NOMO-1 treated with dmso at 0.1 percent for 144 hours (cell line): ENCODE measurements at regions not wholly inside any gene's neighbourhood (a gene's known extent, or its start where the extent isn't known, plus 50 kb on each side); places are given as distances from the start of the nearest gene placed in this dataset.
"Not testable (repeated sequence)": the region's sequence is repeated elsewhere in the genome, so short reads cannot be mapped to it uniquely, and the experiment has no call there.

Source experiments
- DNase-seq: peaks from one replicate; lab custom pipeline; 2025; ENCODE audit not compliant: unreplicated experiment; lab: John Stamatoyannopoulos, UW

- peak; percentile 62 for DNase-seq
Observed at GRCh38 chr10:47165168-47165710, 134.8 kb upstream of the GDF10 start.

DNA sequence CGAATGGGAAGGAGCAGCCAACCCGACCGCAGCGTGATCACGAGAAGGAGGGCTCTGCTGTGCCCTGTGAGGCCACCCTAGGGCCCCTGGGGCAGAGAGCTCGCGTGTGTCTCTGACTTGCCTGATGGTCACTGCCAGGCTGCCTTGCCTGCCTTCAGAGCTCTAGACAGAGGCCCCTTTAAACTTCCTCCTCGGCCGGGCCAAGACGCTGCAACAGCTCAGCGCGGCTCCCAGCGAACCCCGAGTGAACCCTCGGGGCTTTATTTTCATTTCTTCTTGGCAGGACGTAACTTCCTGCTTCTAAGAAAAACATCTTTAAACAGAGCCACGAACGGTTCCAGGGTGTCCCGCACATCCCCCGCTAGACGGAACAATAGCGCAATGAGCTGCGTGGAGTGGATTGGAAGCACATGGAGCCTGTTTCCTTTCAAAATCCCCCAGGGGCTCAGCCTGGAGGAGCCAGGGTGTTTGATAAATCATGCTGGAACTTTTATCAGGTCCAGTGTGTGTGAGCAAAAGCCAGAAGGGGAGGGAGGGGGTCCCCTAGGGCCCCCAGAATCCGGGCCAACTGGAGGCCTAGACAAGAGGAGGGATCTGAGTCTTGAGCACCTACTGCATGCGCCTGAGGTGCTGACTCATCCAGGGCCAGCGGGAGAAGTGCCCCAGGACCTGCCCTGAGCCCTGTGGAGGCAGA lies 134.1 kb upstream of the GDF10 start:
- DNase-seq, result peak; percentile 85

GRCh38 chr10:47166405-47166777 lies 133.6 kb upstream of the GDF10 start:
- DNase-seq, result no peak

DNA sequence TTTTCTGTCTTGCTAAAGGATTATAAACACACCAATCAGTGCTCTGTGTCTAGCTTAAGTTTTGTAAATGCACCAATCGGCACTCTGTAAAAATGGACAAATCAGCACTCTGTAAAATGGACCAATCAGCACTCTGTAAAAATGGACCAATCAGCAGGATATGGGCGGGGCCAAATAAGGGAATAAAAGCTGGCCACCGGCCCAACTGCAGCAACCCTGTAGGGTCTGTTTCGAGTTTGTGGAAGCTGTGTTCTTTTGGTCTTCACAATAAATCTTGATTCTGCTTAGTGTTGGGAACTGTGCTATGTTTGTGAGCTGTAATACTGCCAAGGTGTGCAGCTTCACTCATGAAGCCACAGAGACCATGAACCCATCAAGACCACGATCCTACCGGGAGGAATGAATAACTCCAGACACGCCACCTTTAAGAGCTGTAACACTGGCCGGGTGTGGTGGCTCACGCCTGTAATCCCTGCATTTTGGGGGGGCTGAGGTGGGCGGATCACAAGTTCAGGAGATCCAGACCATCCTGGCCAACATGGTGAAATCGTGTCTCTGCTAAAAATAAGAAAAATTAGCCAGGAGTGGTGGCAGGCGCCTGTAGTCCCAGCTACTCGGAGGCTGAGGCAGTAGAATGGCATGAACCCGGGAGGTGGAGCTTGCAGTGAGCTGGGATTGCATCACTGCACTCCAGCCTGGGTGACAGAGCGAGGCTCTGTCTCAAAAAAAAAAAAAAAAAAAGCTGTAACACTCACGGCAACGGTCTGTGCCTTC lies 133.0 kb upstream of the GDF10 start:
- DNase-seq, result not testable (repeated sequence)

DNA sequence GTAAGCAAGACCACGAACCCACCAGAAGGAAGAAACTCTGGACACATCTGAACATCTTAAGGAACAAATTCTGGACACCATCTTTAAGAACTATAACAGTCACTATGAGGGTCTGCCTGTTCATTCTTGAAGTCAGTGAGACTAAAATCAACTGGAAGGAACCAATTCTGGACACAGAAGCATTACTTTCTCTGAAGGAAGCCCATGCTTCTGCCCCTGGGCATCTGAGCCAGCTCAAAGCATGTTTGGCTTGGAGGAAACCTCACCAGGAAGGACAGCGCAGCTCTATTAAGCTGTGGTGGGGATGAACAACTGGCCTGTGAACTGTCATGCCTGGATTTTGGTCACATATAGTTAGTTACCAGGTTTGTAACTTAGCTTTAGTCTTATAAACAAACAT lies 132.4 kb upstream of the GDF10 start:
- DNase-seq, result no peak

GRCh38 chr10:47169581-47169980 lies 130.4 kb upstream of the GDF10 start:
- DNase-seq, result no peak

- no peak for DNase-seq
Observed at GRCh38 chr10:47173929-47174442, 126.0 kb upstream of the GDF10 start.

DNA sequence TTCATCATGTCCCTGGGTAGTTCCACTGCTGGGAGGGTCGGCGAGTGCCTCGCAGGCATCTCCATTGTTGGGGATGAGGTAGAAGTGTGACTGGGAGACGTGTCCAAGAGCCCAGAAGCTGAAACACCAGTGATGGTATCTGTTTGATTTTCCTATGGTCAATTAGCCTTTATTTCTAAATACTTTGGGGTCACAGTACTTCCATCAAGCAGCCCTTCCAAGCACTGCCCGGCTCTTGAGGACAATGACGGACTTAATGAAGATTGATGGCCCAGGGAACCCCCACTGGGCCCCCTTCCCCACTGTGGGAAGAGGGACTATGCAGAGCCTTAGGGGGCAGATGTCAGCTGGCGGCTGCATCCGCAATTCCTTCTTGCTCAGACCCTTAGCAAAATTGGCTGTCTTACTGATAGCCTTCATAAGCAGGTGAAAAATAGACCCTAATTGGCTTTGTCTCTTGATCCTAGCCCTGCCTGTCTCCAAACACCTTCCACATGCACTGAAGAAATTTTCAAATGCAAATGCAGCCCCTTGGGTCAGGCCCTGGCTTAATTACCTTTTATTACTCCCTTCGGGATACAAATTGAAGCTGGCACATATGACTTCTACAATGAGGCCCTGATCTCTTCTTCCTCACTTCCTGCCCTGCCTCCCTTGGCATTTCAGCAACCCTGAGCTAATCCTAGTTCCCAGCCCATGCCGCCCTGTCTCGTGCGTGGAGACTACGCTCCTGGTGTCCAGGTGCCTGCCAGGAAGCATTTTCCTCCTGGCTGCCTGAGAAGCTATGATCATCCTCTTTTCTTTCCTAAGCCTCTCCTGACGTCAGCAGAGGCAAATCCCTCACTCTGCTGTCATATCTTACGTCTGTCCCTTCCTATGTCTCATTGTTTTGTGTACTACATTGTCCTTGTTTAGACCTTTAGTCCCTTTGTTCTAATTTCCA lies 124.5 kb upstream of the GDF10 start:
- no peak for DNase-seq

GRCh38 chr10:47176206-47176902 lies 123.6 kb upstream of the GDF10 start:
- no peak for DNase-seq

GRCh38 chr10:47176903-47177868 lies 122.8 kb upstream of the GDF10 start:
- DNase-seq, result no peak

DNA sequence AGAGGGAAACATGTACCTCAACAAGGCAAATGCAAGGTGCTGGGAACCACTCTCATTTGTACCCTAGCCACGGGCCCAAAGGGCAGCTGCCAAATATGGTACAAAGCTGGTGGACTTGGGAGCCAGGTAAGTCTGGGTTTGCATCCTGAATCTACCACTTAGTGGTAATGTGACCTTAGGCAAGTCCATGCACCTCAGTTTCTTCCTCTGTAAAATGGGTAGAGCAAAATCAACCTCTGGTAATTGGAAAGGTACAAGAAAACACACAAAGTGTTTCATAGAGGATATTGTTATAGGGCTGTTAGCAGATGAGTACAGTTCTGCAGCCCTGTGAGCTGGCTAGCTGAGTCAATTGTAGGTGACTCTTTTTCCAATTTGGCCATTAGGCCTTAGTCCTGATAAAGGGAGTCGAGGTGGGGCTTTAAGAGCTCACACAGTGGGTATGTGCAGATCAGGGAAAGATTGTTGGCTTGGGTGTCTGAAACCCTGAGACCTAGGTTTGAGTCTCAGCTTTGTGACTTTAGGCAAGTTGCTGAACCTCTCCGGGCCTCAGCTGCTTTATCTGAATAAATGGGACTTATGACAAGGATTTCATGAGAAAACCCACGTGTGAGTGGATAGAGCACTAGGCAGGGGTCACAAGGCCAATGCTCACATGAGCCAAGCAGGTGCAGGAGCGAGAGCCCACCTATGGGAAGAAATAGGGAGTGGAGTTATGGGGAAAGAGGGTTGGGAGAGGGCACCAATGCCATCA lies 121.3 kb upstream of the GDF10 start:
- no peak for DNase-seq

DNA sequence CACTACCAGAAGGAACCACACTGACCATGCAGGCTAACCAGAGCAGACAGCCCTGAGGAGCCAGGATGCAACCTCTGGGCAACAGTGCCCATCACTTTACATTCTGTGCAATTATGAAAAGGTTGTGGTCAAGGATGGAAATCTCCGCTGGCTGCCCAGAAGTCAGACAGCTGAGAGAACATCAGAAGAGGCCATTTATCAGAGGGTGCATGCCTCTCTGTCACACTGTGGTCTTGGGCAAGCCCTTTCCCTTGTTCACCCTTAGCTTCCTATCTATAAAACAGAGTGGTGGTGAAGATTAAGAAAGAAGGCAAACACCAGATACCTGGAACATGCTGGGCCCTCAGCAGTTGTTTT lies 120.7 kb upstream of the GDF10 start:
- peak; percentile 8 for DNase-seq

- no peak for DNase-seq
Observed at GRCh38 chr10:47181052-47181849, 118.7 kb upstream of the GDF10 start.

GRCh38 chr10:47182934-47183703 lies 116.9 kb upstream of the GDF10 start:
- DNase-seq, result no peak

GRCh38 chr10:47183704-47184041 lies 116.3 kb upstream of the GDF10 start:
- DNase-seq, result no peak

DNA sequence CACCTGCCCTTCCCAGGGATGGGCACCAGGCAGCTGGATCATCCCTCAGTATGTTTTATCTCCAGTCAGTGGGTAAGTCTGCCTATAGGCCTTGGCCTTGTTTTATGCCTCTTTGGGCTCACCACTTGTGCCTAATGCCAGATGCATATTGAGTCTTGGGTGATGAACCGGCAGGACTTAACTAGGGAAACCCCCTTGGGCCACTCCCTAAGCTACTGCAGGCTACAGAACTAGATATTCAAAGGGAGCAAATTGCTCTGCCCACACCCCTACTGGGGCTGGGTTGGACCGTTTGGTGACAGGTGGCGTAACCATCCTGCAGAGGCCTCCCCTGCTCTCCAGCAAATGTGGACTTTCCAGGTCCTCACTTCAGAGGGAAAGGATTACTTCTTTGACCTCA lies 115.7 kb upstream of the GDF10 start:
- DNase-seq, result no peak

- no peak for DNase-seq
Observed at GRCh38 chr10:47184724-47185330, 115.2 kb upstream of the GDF10 start.
